Chondrocyte (in vitro differentiated cells): ENCODE measurements at regions not wholly inside any gene's neighbourhood (a gene's known extent, or its start where the extent isn't known, plus 50 kb on each side); places are given as distances from the start of the nearest gene placed in this dataset.

ENCODE experiments used
- DNase-seq: peaks from one replicate; pipeline ENCODE4 v3.0.0; 2021; ENCODE audit warnings: mixed read lengths, low spot score
- H3K27ac Mint-ChIP-seq: one replicate; pipeline ENCODE4 v1.8.0; 2021; ENCODE audit warnings: mild to moderate bottlenecking, moderate library complexity, mixed read lengths; ENCODE audit not compliant: unreplicated experiment
- H3K27me3 Mint-ChIP-seq: 2 replicates; pipeline ENCODE4 v1.8.0; 2021; ENCODE audit warnings: low read depth, mixed read lengths
- H3K36me3 Mint-ChIP-seq: 2 replicates; pipeline ENCODE4 v1.8.0; 2021; ENCODE audit warnings: low read depth, mixed read lengths
- H3K4me1 Mint-ChIP-seq: 2 replicates; pipeline ENCODE4 v1.8.0; 2021; ENCODE audit warnings: low read depth, mild to moderate bottlenecking, mixed read lengths
- H3K4me3 Mint-ChIP-seq: one replicate; pipeline ENCODE4 v1.8.0; 2021; ENCODE audit warnings: mild to moderate bottlenecking, moderate library complexity, mixed read lengths; ENCODE audit not compliant: unreplicated experiment
- H3K9me3 Mint-ChIP-seq: 2 replicates; pipeline ENCODE4 v1.8.0; 2021; ENCODE audit warnings: low read depth, mixed read lengths
- TF ChIP-seq, protein P1 (sequence below): fragments of 200-600 bp; sonication (generic); IDR thresholded peaks from 2 replicates; pipeline ENCODE4 v1.5.0; 2021; ENCODE audit warnings: antibody characterized with exemption, mild to moderate bottlenecking, moderate library complexity

DNA sequence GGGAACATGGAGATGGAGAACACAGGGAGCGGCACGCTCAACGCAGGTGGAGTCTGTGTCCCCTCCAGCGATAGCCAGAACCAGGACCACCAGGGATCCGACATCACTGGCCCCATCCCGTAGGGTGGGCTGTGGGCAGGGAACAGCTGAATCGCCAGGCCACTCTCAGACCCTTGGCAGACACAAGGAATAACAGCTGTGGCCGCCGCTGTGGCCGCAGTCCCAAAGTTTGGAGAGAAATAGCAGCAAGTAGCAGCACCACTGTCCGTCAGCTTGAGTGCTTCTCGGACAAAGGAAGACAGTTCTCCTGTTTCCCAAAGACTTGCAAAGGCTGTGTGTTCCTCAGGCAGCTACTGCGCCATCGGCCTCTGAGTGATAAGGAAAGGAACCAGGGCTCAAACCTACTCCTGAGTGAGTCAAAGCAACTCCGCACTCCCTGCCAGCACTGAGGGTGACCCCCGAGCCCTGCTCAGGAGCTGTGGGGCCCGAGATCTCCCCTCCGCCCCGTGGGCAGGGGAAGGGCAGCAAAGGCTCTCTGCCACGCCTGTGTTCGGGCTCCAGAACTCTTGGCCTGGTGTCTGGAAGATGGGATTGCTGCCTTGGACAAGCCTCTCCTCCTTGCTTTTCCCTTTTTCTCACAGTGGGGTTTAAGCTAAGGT, 82.3 kb upstream of the FAM20C start:
- Mint-ChIP-seq H3K4me3 (no peak overlapping the region), H3K4me1 (no peaks in the 10 kb centered on the region), H3K27ac (no peak overlapping the region), H3K9me3 (peaks cover 38% of the 10 kb centered on the region), H3K27me3 (peaks cover 15% of the 10 kb centered on the region), H3K36me3 (peaks cover 10% of the 10 kb centered on the region)
- TF ChIP-seq, protein P1, sequence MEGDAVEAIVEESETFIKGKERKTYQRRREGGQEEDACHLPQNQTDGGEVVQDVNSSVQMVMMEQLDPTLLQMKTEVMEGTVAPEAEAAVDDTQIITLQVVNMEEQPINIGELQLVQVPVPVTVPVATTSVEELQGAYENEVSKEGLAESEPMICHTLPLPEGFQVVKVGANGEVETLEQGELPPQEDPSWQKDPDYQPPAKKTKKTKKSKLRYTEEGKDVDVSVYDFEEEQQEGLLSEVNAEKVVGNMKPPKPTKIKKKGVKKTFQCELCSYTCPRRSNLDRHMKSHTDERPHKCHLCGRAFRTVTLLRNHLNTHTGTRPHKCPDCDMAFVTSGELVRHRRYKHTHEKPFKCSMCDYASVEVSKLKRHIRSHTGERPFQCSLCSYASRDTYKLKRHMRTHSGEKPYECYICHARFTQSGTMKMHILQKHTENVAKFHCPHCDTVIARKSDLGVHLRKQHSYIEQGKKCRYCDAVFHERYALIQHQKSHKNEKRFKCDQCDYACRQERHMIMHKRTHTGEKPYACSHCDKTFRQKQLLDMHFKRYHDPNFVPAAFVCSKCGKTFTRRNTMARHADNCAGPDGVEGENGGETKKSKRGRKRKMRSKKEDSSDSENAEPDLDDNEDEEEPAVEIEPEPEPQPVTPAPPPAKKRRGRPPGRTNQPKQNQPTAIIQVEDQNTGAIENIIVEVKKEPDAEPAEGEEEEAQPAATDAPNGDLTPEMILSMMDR = no peak
- no peak for DNase-seq

DNA sequence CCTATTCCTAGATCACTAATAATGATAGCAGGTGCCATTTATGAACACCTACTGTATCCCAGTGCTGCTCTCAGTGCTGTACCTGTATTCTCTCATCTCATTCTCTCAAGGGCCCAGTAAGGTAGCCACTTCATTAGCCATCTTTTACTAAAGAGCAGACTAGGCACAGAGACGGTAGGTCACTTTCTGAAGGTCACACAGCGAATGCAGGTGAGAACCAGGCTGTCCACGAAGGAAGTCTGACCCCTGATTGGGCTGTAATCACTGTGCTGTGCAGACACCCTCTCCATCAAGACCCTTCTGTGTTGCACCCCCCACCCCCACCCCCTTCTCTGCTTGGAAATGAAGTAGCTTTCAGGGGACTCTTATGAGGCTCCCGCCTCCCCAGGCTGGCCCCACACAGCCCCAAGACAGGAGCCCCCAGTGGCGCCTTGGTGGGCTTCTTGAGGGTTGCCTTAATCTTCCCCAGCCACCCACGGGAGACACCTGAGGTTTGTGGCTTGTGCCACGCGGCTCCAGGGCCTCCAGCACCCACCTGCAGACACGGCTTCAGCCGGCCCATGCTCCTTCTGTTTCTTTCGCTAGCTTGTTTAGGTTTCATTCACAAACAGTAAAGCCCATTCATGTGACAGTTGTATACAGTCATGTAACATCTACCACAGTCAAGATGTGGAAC, 81.7 kb upstream of the FAM20C start:
- Mint-ChIP-seq H3K27me3 (peaks cover 8% of the 10 kb centered on the region), H3K9me3 (peaks cover 38% of the 10 kb centered on the region), H3K36me3 (peaks cover 10% of the 10 kb centered on the region), H3K27ac (no peak overlapping the region), H3K4me3 (no peak overlapping the region), H3K4me1 (peaks cover 5% of the 10 kb centered on the region)
- TF ChIP-seq, protein P1 = no peak
- no peak for DNase-seq

DNA sequence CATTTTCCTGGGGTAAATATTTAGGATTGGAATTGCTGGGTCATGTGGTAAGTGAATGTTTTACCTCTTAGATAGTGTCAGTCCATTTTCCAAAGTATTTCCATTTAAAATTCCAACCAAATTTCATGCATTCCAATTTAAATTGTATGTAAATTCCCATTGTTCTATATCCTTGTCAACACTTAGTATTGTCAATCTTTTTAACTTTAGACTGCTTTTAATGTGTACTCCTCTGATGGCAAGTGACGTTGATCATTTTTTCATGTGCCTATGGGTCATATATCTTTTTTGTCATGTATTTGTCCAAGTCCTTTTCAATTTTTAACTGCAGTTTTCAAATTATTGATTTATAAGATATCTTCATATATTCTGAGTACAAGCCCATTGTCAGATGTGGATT, 80.8 kb upstream of the FAM20C start:
- peaks cover 6% of the 10 kb centered on the region for H3K4me1 Mint-ChIP-seq
- TF ChIP-seq, protein P1 = no peak
- peaks cover 38% of the 10 kb centered on the region for H3K9me3 Mint-ChIP-seq
- no peak for DNase-seq
- H3K27me3 Mint-ChIP-seq = peaks cover 7% of the 10 kb centered on the region
- H3K36me3 Mint-ChIP-seq = peaks cover 10% of the 10 kb centered on the region
- no peak overlapping the region for H3K4me3 Mint-ChIP-seq
- H3K27ac Mint-ChIP-seq = no peak overlapping the region

DNA sequence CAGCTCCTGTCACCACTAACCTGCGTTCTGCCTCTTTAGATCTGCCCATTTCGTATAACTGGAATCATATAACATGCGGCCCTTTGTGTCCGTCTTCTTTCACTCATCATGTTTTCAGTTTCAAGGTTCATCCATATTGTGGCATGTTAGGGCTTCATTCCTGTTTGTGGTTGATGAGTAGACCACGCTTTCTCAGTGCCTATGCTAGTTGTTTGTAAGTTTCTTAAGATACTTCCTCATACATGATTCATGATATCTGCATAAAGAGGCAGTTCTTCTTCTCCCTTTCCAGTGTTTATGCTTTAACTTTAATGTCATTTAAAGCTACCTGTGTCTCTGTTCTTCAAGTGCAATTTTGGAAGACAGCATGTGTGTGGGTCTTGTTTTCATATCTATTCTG, 79.5 kb upstream of the FAM20C start:
- peaks cover 38% of the 10 kb centered on the region for H3K9me3 Mint-ChIP-seq
- peaks cover 6% of the 10 kb centered on the region for H3K4me1 Mint-ChIP-seq
- H3K36me3 Mint-ChIP-seq = peaks cover 10% of the 10 kb centered on the region
- H3K4me3 Mint-ChIP-seq = no peak overlapping the region
- peaks cover 7% of the 10 kb centered on the region for H3K27me3 Mint-ChIP-seq
- H3K27ac Mint-ChIP-seq = no peak overlapping the region
- TF ChIP-seq, protein P1 = no peak
- DNase-seq = no peak

DNA sequence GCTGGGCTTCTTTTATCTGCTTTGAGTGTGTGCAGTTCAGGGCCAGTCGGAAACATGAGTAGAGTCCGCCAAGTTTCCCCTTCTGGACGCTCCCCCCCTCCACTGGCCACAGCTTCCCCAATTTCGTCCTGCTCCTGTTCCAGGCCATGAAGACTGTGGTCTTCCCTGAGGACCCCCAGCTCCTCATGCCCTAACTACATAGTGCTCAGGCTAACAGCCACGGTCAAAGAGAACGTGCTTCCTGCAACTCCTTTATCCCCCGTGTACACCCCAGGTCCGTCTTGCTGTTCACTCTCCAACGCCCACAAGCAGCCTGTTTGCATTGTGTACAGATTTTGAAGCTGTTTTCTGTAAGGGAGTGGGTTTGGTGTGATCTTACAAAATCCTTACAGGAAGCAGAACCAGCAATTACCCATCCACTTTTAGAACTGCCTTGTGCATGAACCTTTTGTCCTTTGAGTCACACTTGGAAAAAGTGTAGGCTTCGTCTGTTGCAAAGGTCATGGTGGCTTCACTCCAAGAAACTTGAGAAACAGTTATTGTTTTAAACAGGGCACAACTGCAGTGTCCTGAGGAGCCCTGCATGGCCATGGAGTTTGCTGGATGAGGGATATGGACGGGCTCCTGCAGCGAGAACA, 77.0 kb upstream of the FAM20C start:
- H3K4me3 Mint-ChIP-seq = no peak overlapping the region
- H3K9me3 Mint-ChIP-seq = peaks cover 38% of the 10 kb centered on the region
- TF ChIP-seq, protein P1 = no peak
- peaks cover 10% of the 10 kb centered on the region for H3K36me3 Mint-ChIP-seq
- no peak overlapping the region for H3K27ac Mint-ChIP-seq
- peaks cover 4% of the 10 kb centered on the region for H3K27me3 Mint-ChIP-seq
- no peak for DNase-seq
- H3K4me1 Mint-ChIP-seq = peaks cover 20% of the 10 kb centered on the region
